Stimulated activated naive B cell treated with anti-CD40 and anti-IgM and Interleukin-4, amounts not matched to agents 10 μg/mL and 1 μg/mL and 100 μg/mL, for 72 hours (primary cell): ENCODE measurements at regions not wholly inside any gene's neighbourhood (a gene's known extent, or its start where the extent isn't known, plus 50 kb on each side); places are given as distances from the start of the nearest gene placed in this dataset.
"Not testable (repeated sequence)": the region's sequence is repeated elsewhere in the genome, so short reads cannot be mapped to it uniquely, and the experiment has no call there.

ENCODE experiments used
- ATAC-seq, 2 donors: fragments of 150-1000 bp; cut with Tn5 transposase; replicated peaks; 2 replicates each; pipeline ENCODE4 v1.10.0; 2021; ENCODE audit warnings: moderate library complexity in 1 of 2
- DNase-seq: peaks from one replicate; pipeline ENCODE4 v3.0.0; 2021
- H3K27ac Mint-ChIP-seq: one replicate; pipeline ENCODE4 v1.8.0; 2022; ENCODE audit warnings: mild to moderate bottlenecking, mixed read lengths
- H3K27me3 Mint-ChIP-seq, 2 donors: one replicate each; pipeline ENCODE4 v1.8.0; 2022; ENCODE audit warnings: mixed read lengths in 2 of 2
- H3K36me3 Mint-ChIP-seq, 2 donors: one replicate each; pipeline ENCODE4 v1.8.0; 2022; ENCODE audit warnings: mixed read lengths in 2 of 2, mild to moderate bottlenecking in 1 of 2
- H3K4me1 Mint-ChIP-seq, 2 donors: one replicate each; pipeline ENCODE4 v1.8.0; 2022; ENCODE audit warnings: mixed read lengths in 2 of 2, mild to moderate bottlenecking in 1 of 2
- H3K4me3 Mint-ChIP-seq, 2 donors: one replicate each; pipeline ENCODE4 v1.8.0; 2022; ENCODE audit warnings: mild to moderate bottlenecking in 2 of 2, mixed read lengths in 2 of 2, moderate library complexity in 1 of 2
- H3K9me3 Mint-ChIP-seq, 2 donors: one replicate each; pipeline ENCODE4 v1.8.0; 2022; ENCODE audit warnings: mixed read lengths in 2 of 2, mild to moderate bottlenecking in 1 of 2

- DNase-seq: no peak
- no peaks in the 10 kb centered on the region for H3K4me1 Mint-ChIP-seq
- H3K27ac Mint-ChIP-seq: no peak overlapping the region
- H3K9me3 Mint-ChIP-seq: no peaks in the 10 kb centered on the region
- H3K36me3 Mint-ChIP-seq: no peaks in the 10 kb centered on the region
- H3K27me3 Mint-ChIP-seq: peaks cover 5 to 6% of the 10 kb centered on the region in 2 donors
- no peak for ATAC-seq
- no peak overlapping the region for H3K4me3 Mint-ChIP-seq
Measured at GRCh38 chr5:154702477-154702876, 52.7 kb upstream of the LARP1 start.

GRCh38 chr5:154701725-154702124 is 53.5 kb upstream of the LARP1 start:
- not testable (repeated sequence) for H3K4me3 Mint-ChIP-seq, ATAC-seq, DNase-seq, H3K9me3 Mint-ChIP-seq, H3K4me1 Mint-ChIP-seq, H3K27me3 Mint-ChIP-seq, H3K27ac Mint-ChIP-seq, H3K36me3 Mint-ChIP-seq

- Mint-ChIP-seq H3K27ac (no peak overlapping the region), H3K9me3 (no peaks in the 10 kb centered on the region), H3K27me3 (peaks cover 5 to 6% of the 10 kb centered on the region in 2 donors), H3K4me1 (no peaks in the 10 kb centered on the region), H3K36me3 (no peaks in the 10 kb centered on the region), H3K4me3 (no peak overlapping the region)
- no peak for DNase-seq
- ATAC-seq: no peak
Measured at GRCh38 chr5:154701181-154701580, 54.0 kb upstream of the LARP1 start.

- DNase-seq, H3K36me3 Mint-ChIP-seq, H3K27me3 Mint-ChIP-seq, H3K9me3 Mint-ChIP-seq, H3K4me3 Mint-ChIP-seq, ATAC-seq, H3K27ac Mint-ChIP-seq, H3K4me1 Mint-ChIP-seq: not testable (repeated sequence)
Measured at GRCh38 chr5:154700289-154700928, 54.8 kb upstream of the LARP1 start.

- ATAC-seq (no peak), DNase-seq (no peak)
- Mint-ChIP-seq H3K9me3 (no peaks in the 10 kb centered on the region), H3K4me3 (no peak overlapping the region), H3K36me3 (no peaks in the 10 kb centered on the region), H3K4me1 (no peaks in the 10 kb centered on the region), H3K27me3 (peaks cover 5 to 6% of the 10 kb centered on the region in 2 donors), H3K27ac (no peak overlapping the region)
Measured at GRCh38 chr5:154698763-154699162, 56.4 kb upstream of the LARP1 start.

- Mint-ChIP-seq H3K9me3 (no peaks in the 10 kb centered on the region), H3K27me3 (peaks cover 7 to 9% of the 10 kb centered on the region in 2 donors), H3K27ac (no peak overlapping the region), H3K4me3 (no peak overlapping the region), H3K36me3 (no peaks in the 10 kb centered on the region), H3K4me1 (no peaks in the 10 kb centered on the region)
- no peak for ATAC-seq
- DNase-seq: no peak
Measured at GRCh38 chr5:154697371-154697770, 57.8 kb upstream of the LARP1 start.

- Mint-ChIP-seq H3K36me3 (no peaks in the 10 kb centered on the region), H3K4me3 (no peak overlapping the region), H3K4me1 (no peaks in the 10 kb centered on the region), H3K27me3 (peaks cover 10 to 14% of the 10 kb centered on the region in 2 donors), H3K9me3 (no peaks in the 10 kb centered on the region), H3K27ac (no peak overlapping the region)
- ATAC-seq: no peak
- DNase-seq: no peak
Measured at GRCh38 chr5:154696891-154697290, 58.3 kb upstream of the LARP1 start.

GRCh38 chr5:154694159-154694558 is 61.0 kb upstream of the LARP1 start:
- Mint-ChIP-seq H3K4me3 (no peak overlapping the region), H3K9me3 (no peaks in the 10 kb centered on the region), H3K27me3 (peaks cover 5 to 10% of the 10 kb centered on the region in 2 donors), H3K4me1 (no peaks in the 10 kb centered on the region), H3K36me3 (no peaks in the 10 kb centered on the region), H3K27ac (no peak overlapping the region)
- ATAC-seq: no peak
- no peak for DNase-seq

GRCh38 chr5:154690488-154690887 is 64.7 kb upstream of the LARP1 start:
- Mint-ChIP-seq H3K27ac (no peak overlapping the region), H3K27me3 (peaks cover 9 to 15% of the 10 kb centered on the region in 2 donors), H3K9me3 (peaks cover 0 to 5% of the 10 kb centered on the region in 2 donors), H3K4me3 (no peak overlapping the region), H3K36me3 (no peaks in the 10 kb centered on the region), H3K4me1 (no peaks in the 10 kb centered on the region)
- no peak for DNase-seq
- ATAC-seq: no peak

GRCh38 chr5:154686490-154686889 is 68.7 kb upstream of the LARP1 start:
- H3K4me1 Mint-ChIP-seq: peaks cover 4 to 14% of the 10 kb centered on the region in 2 donors
- no peaks in the 10 kb centered on the region for H3K36me3 Mint-ChIP-seq
- ATAC-seq: no peak
- no peak overlapping the region for H3K27ac Mint-ChIP-seq
- H3K4me3 Mint-ChIP-seq: no peak overlapping the region
- H3K27me3 Mint-ChIP-seq: peaks cover 8 to 11% of the 10 kb centered on the region in 2 donors
- no peak for DNase-seq
- peaks cover 0 to 5% of the 10 kb centered on the region in 2 donors for H3K9me3 Mint-ChIP-seq

GRCh38 chr5:154683101-154683880 is 71.9 kb upstream of the LARP1 start:
- no peaks in the 10 kb centered on the region for H3K36me3 Mint-ChIP-seq
- no peak for DNase-seq
- peaks cover 8 to 11% of the 10 kb centered on the region in 2 donors for H3K27me3 Mint-ChIP-seq
- peak overlapping the region; percentile 78 to 87 for H3K4me3 Mint-ChIP-seq
- peaks cover 0 to 5% of the 10 kb centered on the region in 2 donors for H3K9me3 Mint-ChIP-seq
- peak overlapping the region; percentile 84 for H3K27ac Mint-ChIP-seq
- peaks cover 4 to 14% of the 10 kb centered on the region in 2 donors for H3K4me1 Mint-ChIP-seq
- peak; percentile 57 to 63 for ATAC-seq

GRCh38 chr5:154679501-154679900 is 75.7 kb upstream of the LARP1 start:
- H3K9me3 Mint-ChIP-seq: no peaks in the 10 kb centered on the region
- H3K4me1 Mint-ChIP-seq: peaks cover 4 to 14% of the 10 kb centered on the region in 2 donors
- ATAC-seq (no peak), DNase-seq (no peak)
- peaks cover 0 to under 1% of the 10 kb centered on the region in 2 donors for H3K27me3 Mint-ChIP-seq
- no peaks in the 10 kb centered on the region for H3K36me3 Mint-ChIP-seq
- H3K4me3 Mint-ChIP-seq: no peak overlapping the region
- no peak overlapping the region for H3K27ac Mint-ChIP-seq

- Mint-ChIP-seq H3K4me1 (peaks cover 2 to 7% of the 10 kb centered on the region in 2 donors), H3K4me3 (no peak overlapping the region), H3K36me3 (peaks cover 0 to 5% of the 10 kb centered on the region in 2 donors), H3K9me3 (no peaks in the 10 kb centered on the region), H3K27ac (no peak overlapping the region), H3K27me3 (peaks cover 0 to 5% of the 10 kb centered on the region in 2 donors)
- DNase-seq (no peak), ATAC-seq (no peak)
Measured at GRCh38 chr5:154677921-154678320, 77.3 kb upstream of the LARP1 start.

GRCh38 chr5:154676508-154676907 is 78.7 kb upstream of the LARP1 start:
- H3K36me3 Mint-ChIP-seq: peaks cover 0 to 5% of the 10 kb centered on the region in 2 donors
- no peaks in the 10 kb centered on the region for H3K4me1 Mint-ChIP-seq
- DNase-seq (no peak), ATAC-seq (no peak)
- no peaks in the 10 kb centered on the region for H3K9me3 Mint-ChIP-seq
- no peak overlapping the region for H3K27ac Mint-ChIP-seq
- H3K27me3 Mint-ChIP-seq: peaks cover 0 to 5% of the 10 kb centered on the region in 2 donors
- no peak overlapping the region for H3K4me3 Mint-ChIP-seq

- Mint-ChIP-seq H3K9me3 (peaks cover 0 to under 1% of the 10 kb centered on the region in 2 donors), H3K27ac (no peak overlapping the region), H3K4me3 (no peak overlapping the region), H3K27me3 (peaks cover 0 to 5% of the 10 kb centered on the region in 2 donors), H3K4me1 (no peaks in the 10 kb centered on the region), H3K36me3 (peaks cover 0 to 5% of the 10 kb centered on the region in 2 donors)
- ATAC-seq: no peak
- DNase-seq: no peak
Measured at GRCh38 chr5:154674029-154674428, 81.1 kb upstream of the LARP1 start.
